HCT116 (cell line): ENCODE measurements at regions not wholly inside any gene's neighbourhood (a gene's known extent, or its start where the extent isn't known, plus 50 kb on each side); places are given as distances from the start of the nearest gene placed in this dataset.

ENCODE experiments used
- ATAC-seq: fragments of 200-7000 bp; cut with Tn5 transposase; 2 replicates; pipeline ENCODE4 v1.9.1; 2020; ENCODE audit warnings: mild to moderate bottlenecking, moderate library complexity
- BruUV-seq: library from RNA; stranded (reverse); fragments of 400-500 nt; replicated peaks from 2 replicates; lab custom pipeline; 2021; lab: Mats Ljungman, UMichigan
- CTCF ChIA-PET: fragments of 300-600 bp; sonication (Branson Sonifier 250); formaldehyde crosslinking; loops from one replicate; lab custom pipeline; 2021; ENCODE audit warnings: antibody characterized with exemption; lab: Charles Lee
- POLR2A ChIA-PET: fragments of 300-600, 350-600 bp; sonication (Branson Sonifier 250); formaldehyde crosslinking; loops from one replicate; lab custom pipeline; 2021; ENCODE audit warnings: antibody characterized with exemption; lab: Charles Lee
- RAD21 ChIA-PET, 2 experiments: fragments of 300-600 bp; sonication (Branson Sonifier 250); formaldehyde crosslinking; loops; one replicate each; lab custom pipeline; 2023; ENCODE audit warnings: low total read pairs in 2 of 2; ENCODE audit not compliant: uncharacterized antibody in 2 of 2, unreplicated experiment in 2 of 2, low non-redundant PET in 1 of 2; lab: Charles Lee
- DNase-seq: peaks from one replicate; pipeline ENCODE4 v3.0.0-alpha.2; 2010; ENCODE audit warnings: low read depth, low spot score
- H2AFZ ChIP-seq: fragments of 200-600 bp; shearing (Covaris generic), sonication (generic); 2 replicates; pipeline ENCODE4 v1.6.1; 2017; ENCODE audit warnings: low read depth, mixed run types, mixed read lengths, antibody characterized with exemption, low read length; ENCODE audit not compliant: poor library complexity, severe bottlenecking
- H3K27ac ChIP-seq: 2 replicates; pipeline ENCODE4 v1.5.1; 2012; ENCODE audit warnings: low read depth, low read length
- H3K27me3 ChIP-seq: fragments of 200-600 bp; sonication (generic); 2 replicates; pipeline ENCODE4 v1.6.1; 2016; ENCODE audit warnings: mixed run types, low read length, mixed read lengths; ENCODE audit not compliant: insufficient read depth
- H3K36me3 ChIP-seq, 2 experiments: fragments of 200-500 bp in 1 of 2; fragments of 200-600 bp in 1 of 2; sonication (Bioruptor generic) in 1 of 2; sonication (generic) in 1 of 2; 2 replicates each; pipeline versions ENCODE4 v1.5.1 to v1.6.1; 2014 to 2016; ENCODE audit warnings: low read length in 2 of 2, inconsistent platforms in 1 of 2, mixed read lengths in 1 of 2, mixed run types in 1 of 2; ENCODE audit not compliant: insufficient read depth in 2 of 2, control insufficient read depth in 1 of 2
- H3K4me1 ChIP-seq, 2 experiments: fragments of 200-600 bp in 1 of 2; sonication (generic) in 1 of 2; 2 replicates each; pipeline versions ENCODE4 v1.5.1 to v1.6.1; 2012 to 2017; ENCODE audit warnings: low read length in 2 of 2, inconsistent platforms in 1 of 2, mild to moderate bottlenecking in 1 of 2, mixed read lengths in 1 of 2, mixed run types in 1 of 2, moderate library complexity in 1 of 2; ENCODE audit not compliant: insufficient read depth in 2 of 2, control insufficient read depth in 1 of 2
- H3K4me2 ChIP-seq: fragments of 200-600 bp; sonication (generic); 2 replicates; pipeline ENCODE4 v1.6.1; 2017; ENCODE audit warnings: mixed run types, low read length, mixed read lengths
- H3K4me3 ChIP-seq, 2 experiments: fragments of 200-600 bp in 1 of 2; sonication (generic) in 1 of 2; replicated peaks in 1 of 2; 2 replicates each; pipeline ENCODE4 v1.5.1; 2011 to 2016; ENCODE audit warnings: low read length in 2 of 2, control low read depth in 1 of 2, low read depth in 1 of 2, mild to moderate bottlenecking in 1 of 2, mixed read lengths in 1 of 2, mixed run types in 1 of 2
- H3K79me2 ChIP-seq: fragments of 200-600 bp; sonication (generic); 2 replicates; pipeline ENCODE4 v1.6.1; 2017; ENCODE audit warnings: mild to moderate bottlenecking, mixed run types, low read length, moderate library complexity, mixed read lengths; ENCODE audit not compliant: insufficient read depth
- H3K9ac ChIP-seq: fragments of 200-600 bp; sonication (generic); 2 replicates; pipeline ENCODE4 v1.6.1; 2016; ENCODE audit warnings: low read length, mixed read lengths
- H3K9me2 ChIP-seq: fragments of 200-600 bp; sonication (generic), shearing (Covaris generic); 2 replicates; pipeline ENCODE4 v1.6.1; 2017; ENCODE audit warnings: mixed run types, mild to moderate bottlenecking, moderate library complexity; ENCODE audit not compliant: insufficient read depth
- H3K9me3 ChIP-seq, 2 experiments: fragments of 200-500 bp in 1 of 2; fragments of 200-600 bp in 1 of 2; sonication (Bioruptor generic) in 1 of 2; sonication (generic) in 1 of 2; 2 replicates each; pipeline ENCODE4 v1.6.1; 2014 to 2017; ENCODE audit warnings: low read length in 2 of 2, mixed read lengths in 2 of 2, inconsistent platforms in 1 of 2, low read depth in 1 of 2, mild to moderate bottlenecking in 1 of 2, mixed run types in 1 of 2, moderate library complexity in 1 of 2; ENCODE audit not compliant: control insufficient read depth in 1 of 2, insufficient read depth in 1 of 2
- H4K20me1 ChIP-seq: fragments of 200-600 bp; sonication (generic), shearing (Covaris generic); 2 replicates; pipeline ENCODE4 v1.6.1; 2017; ENCODE audit warnings: mixed run types, mild to moderate bottlenecking, moderate library complexity; ENCODE audit not compliant: insufficient read depth
- CBX3 ChIP-seq: IDR thresholded peaks from 2 replicates; pipeline ENCODE4 v1.6.1; 2012; ENCODE audit warnings: low read depth
- ELF1 ChIP-seq: IDR thresholded peaks from 2 replicates; pipeline ENCODE4 v1.6.1; 2012; ENCODE audit warnings: low read depth, borderline replicate concordance
- EZH2phosphoT487 ChIP-seq: fragments of 200-600 bp; IDR thresholded peaks from 2 replicates; pipeline ENCODE4 v1.6.1; 2018; ENCODE audit warnings: antibody characterized with exemption, borderline replicate concordance
- FOSL1 ChIP-seq: IDR thresholded peaks from 2 replicates; pipeline ENCODE4 v1.6.1; 2012; ENCODE audit warnings: low read depth
- REST ChIP-seq: IDR thresholded peaks from 2 replicates; pipeline ENCODE4 v1.6.1; 2012; ENCODE audit warnings: low read depth
- SIN3A ChIP-seq: IDR thresholded peaks from 2 replicates; pipeline ENCODE4 v1.6.1; 2012; ENCODE audit warnings: low read depth
- SP1 ChIP-seq: IDR thresholded peaks from 2 replicates; pipeline ENCODE4 v1.6.1; 2012; ENCODE audit warnings: low read depth
- TCF7L2 ChIP-seq: IDR thresholded peaks from 2 replicates; pipeline ENCODE4 v1.7.0; 2011; ENCODE audit warnings: borderline replicate concordance, inconsistent platforms; ENCODE audit not compliant: insufficient read depth, insufficient read length; ENCODE audit errors: extremely low read depth
- ZNF274 ChIP-seq: fragments of 200-500 bp; sonication (Bioruptor generic); IDR thresholded peaks from 2 replicates; pipeline ENCODE4 v1.6.1; 2014; ENCODE audit warnings: mild to moderate bottlenecking, low read depth, low read length, inconsistent platforms
- intact Hi-C: fragments of 100-400 bp; cut with micrococcal nuclease; formaldehyde crosslinking; loops from 2 replicates; pipeline ENCODE4 v1.10.0; 2022

GRCh38 chr10:69730251-69731156 is 71.2 kb upstream of the COL13A1 start:
- Histone ChIP-seq H3K27ac (no peak overlapping the region), H3K9ac (no peak overlapping the region), H3K9me2 (no peaks in the 10 kb centered on the region), H4K20me1 (no peaks in the 10 kb centered on the region), H3K27me3 (no peaks in the 10 kb centered on the region), H3K9me3 (no peaks in the 10 kb centered on the region), H3K4me2 (no peak overlapping the region), H3K4me3 (no peak overlapping the region), H3K36me3 (no peaks in the 10 kb centered on the region), H2AFZ (no peak overlapping the region), H3K4me1 (peaks cover 0 to 8% of the 10 kb centered on the region in 2 experiments; a peak in 2 of 4 replicates), H3K79me2 (no peaks in the 10 kb centered on the region)
- ATAC-seq (no peak), DNase-seq (no peak)
- no TSS peak for BruUV-seq
- ChIA-PET RAD21 (no interaction called here), CTCF (interaction anchor here (1.5 to 1.8 kb wide), 2 partner anchors 13 to 71 kb away, joined by 3 to 6 read pairs; no protein-coding TSS in a partner anchor), POLR2A (no interaction called here)
- no peak for TF ChIP-seq FOSL1
- TF ChIP-seq ELF1 = no peak
- TF ChIP-seq CBX3 = no peak
- no peak for TF ChIP-seq TCF7L2
- TF ChIP-seq SIN3A = no peak
- no peak for TF ChIP-seq EZH2phosphoT487
- TF ChIP-seq SP1 = no peak
- no peak for TF ChIP-seq ZNF274
- TF ChIP-seq REST = no peak
- intact Hi-C loops = no loop called here
